Muscle of leg (tissue), 3 donors: ENCODE measurements at regions not wholly inside any gene's neighbourhood (a gene's known extent, or its start where the extent isn't known, plus 50 kb on each side); places are given as distances from the start of the nearest gene placed in this dataset.

Experiments used
- DNase-seq: peaks from one replicate; pipeline ENCODE4 v3.0.0; 2013
- H3K27ac ChIP-seq: one replicate; pipeline ENCODE4 v1.5.1; 2013; ENCODE audit warnings: mild to moderate bottlenecking, low read length, control low read depth
- H3K27me3 ChIP-seq: one replicate; pipeline ENCODE4 v1.6.1; 2013; ENCODE audit warnings: low read length; ENCODE audit not compliant: control insufficient read depth, insufficient read depth
- H3K36me3 ChIP-seq: one replicate; pipeline ENCODE4 v1.6.1; 2013; ENCODE audit warnings: low read length; ENCODE audit not compliant: control insufficient read depth, insufficient read depth
- H3K4me1 ChIP-seq: one replicate; pipeline ENCODE4 v1.6.1; 2013; ENCODE audit warnings: low read length; ENCODE audit not compliant: control insufficient read depth, insufficient read depth
- H3K4me3 ChIP-seq: one replicate; pipeline ENCODE4 v1.5.1; 2013; ENCODE audit warnings: low read length, control low read depth
- H3K9me3 ChIP-seq: replicated peaks from 2 replicates; pipeline ENCODE4 v1.6.1; 2013; ENCODE audit warnings: low read depth, low read length; ENCODE audit not compliant: control insufficient read depth
- WGBS: methylation state at CpG from one replicate; pipeline ENCODE4 v1.1.5; 2013; ENCODE audit warnings: missing lambda C conversion rate; ENCODE audit not compliant: insufficient coverage; 5-methylcytosine and 5-hydroxymethylcytosine counted together

- Histone ChIP-seq H3K9me3 (no peaks in the 10 kb centered on the region), H3K27ac (no peak overlapping the region), H3K27me3 (peaks cover 3% of the 10 kb centered on the region), H3K4me1 (no peaks in the 10 kb centered on the region), H3K4me3 (no peak overlapping the region), H3K36me3 (no peaks in the 10 kb centered on the region)
- no peak for DNase-seq
- WGBS, result no CpG with 5 or more reads among the region's 4 CpGs
Measured at GRCh38 chr9:18233311-18233710, 240.6 kb upstream of the ADAMTSL1 start.

DNA sequence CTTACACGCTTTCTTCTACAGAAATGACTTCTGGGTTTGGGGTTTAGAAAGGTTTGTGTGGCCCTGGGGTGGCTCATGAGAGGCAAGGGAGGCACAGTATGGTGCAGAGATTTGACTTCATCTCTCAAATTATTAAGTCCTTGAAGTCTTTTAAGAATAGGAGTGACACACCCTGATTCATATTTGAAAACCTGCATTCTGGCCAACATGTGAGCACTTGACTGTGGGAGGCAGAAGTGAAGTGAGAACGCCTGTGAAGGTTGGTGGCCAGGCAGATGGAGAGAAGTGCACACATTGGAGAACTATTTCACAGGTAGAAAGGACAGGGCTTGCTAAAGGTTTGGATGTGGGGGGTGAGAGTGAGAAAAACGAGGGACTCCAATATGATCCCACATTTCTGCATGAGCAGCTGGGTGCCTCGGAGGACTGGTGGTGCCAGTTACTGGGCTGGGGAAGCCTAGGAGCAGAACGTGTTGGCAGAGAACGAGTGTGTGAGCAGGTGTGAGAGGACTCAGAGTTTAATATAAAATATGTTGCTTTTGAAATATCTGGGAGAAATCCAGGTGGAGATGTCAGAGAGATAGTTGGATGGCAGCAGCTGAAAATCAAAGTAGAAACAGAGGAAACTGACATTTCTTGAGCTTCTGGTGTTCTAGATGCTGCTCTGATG is 240.0 kb upstream of the ADAMTSL1 start:
- DNase-seq, result no peak
- Histone ChIP-seq H3K9me3 (no peaks in the 10 kb centered on the region), H3K4me3 (no peak overlapping the region), H3K27ac (no peak overlapping the region), H3K36me3 (no peaks in the 10 kb centered on the region), H3K4me1 (no peaks in the 10 kb centered on the region), H3K27me3 (peaks cover 3% of the 10 kb centered on the region)
- 84% methylated on average over 5 of the region's 6 CpGs for WGBS

GRCh38 chr9:18235181-18235908 is 238.6 kb upstream of the ADAMTSL1 start:
- no peaks in the 10 kb centered on the region for H3K4me1 ChIP-seq
- no peak overlapping the region for H3K4me3 ChIP-seq
- no peaks in the 10 kb centered on the region for H3K9me3 ChIP-seq
- no peak for DNase-seq
- no peaks in the 10 kb centered on the region for H3K36me3 ChIP-seq
- no peak overlapping the region for H3K27ac ChIP-seq
- H3K27me3 ChIP-seq, result peaks cover 3% of the 10 kb centered on the region
- WGBS, result 96% methylated on average over 3 of the region's 6 CpGs

GRCh38 chr9:18236336-18236735 is 237.6 kb upstream of the ADAMTSL1 start:
- WGBS, result no CpG with 5 or more reads among the region's 3 CpGs
- Histone ChIP-seq H3K9me3 (no peaks in the 10 kb centered on the region), H3K27ac (no peak overlapping the region), H3K4me1 (no peaks in the 10 kb centered on the region), H3K36me3 (no peaks in the 10 kb centered on the region), H3K27me3 (peaks cover 3% of the 10 kb centered on the region), H3K4me3 (no peak overlapping the region)
- no peak for DNase-seq

GRCh38 chr9:18237776-18238175 is 236.2 kb upstream of the ADAMTSL1 start:
- Histone ChIP-seq H3K27me3 (peaks cover 3% of the 10 kb centered on the region), H3K4me1 (no peaks in the 10 kb centered on the region), H3K9me3 (no peaks in the 10 kb centered on the region), H3K4me3 (no peak overlapping the region), H3K36me3 (no peaks in the 10 kb centered on the region), H3K27ac (no peak overlapping the region)
- WGBS, result no CpG with 5 or more reads among the region's 3 CpGs
- no peak for DNase-seq

DNA sequence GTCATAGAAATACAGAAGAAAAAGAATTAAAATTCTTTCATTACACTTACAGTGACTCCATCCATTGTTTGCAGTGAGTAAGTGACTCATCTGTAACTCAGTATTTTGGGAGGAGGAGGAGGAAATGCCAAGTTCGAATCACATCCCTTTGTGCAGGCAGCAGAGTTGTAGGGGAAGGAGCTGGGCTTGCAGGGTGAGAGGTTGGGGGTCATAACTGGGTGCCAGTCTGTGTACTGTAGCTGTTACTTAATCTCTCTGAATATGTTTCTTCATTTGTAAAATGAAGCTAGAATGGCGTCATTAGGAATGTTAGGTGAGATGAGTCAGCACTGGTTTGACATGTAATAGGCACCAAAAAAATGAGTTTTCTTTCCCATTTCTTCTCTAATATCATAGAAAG is 235.7 kb upstream of the ADAMTSL1 start:
- Histone ChIP-seq H3K9me3 (peaks cover 3% of the 10 kb centered on the region), H3K27me3 (peaks cover 3% of the 10 kb centered on the region), H3K27ac (no peak overlapping the region), H3K36me3 (no peaks in the 10 kb centered on the region), H3K4me3 (no peak overlapping the region), H3K4me1 (no peaks in the 10 kb centered on the region)
- no peak for DNase-seq
- WGBS, result 86% methylated on average over 1 of the region's 2 CpGs

GRCh38 chr9:18238752-18239447 is 235.1 kb upstream of the ADAMTSL1 start:
- Histone ChIP-seq H3K9me3 (peaks cover 5% of the 10 kb centered on the region), H3K4me3 (no peak overlapping the region), H3K4me1 (no peaks in the 10 kb centered on the region), H3K36me3 (no peaks in the 10 kb centered on the region), H3K27ac (no peak overlapping the region), H3K27me3 (no peaks in the 10 kb centered on the region)
- DNase-seq, result no peak
- no CpG with 5 or more reads among the region's 1 CpG for WGBS

GRCh38 chr9:18240213-18240612 is 233.7 kb upstream of the ADAMTSL1 start:
- H3K36me3 ChIP-seq, result no peaks in the 10 kb centered on the region
- WGBS, result no CpG with 5 or more reads among the region's 2 CpGs
- DNase-seq, result no peak

GRCh38 chr9:18245911-18246310 is 228.0 kb upstream of the ADAMTSL1 start:
- no peaks in the 10 kb centered on the region for H3K4me1 ChIP-seq
- no peaks in the 10 kb centered on the region for H3K27me3 ChIP-seq
- no peak overlapping the region for H3K27ac ChIP-seq
- peaks cover 5% of the 10 kb centered on the region for H3K9me3 ChIP-seq
- peak; percentile 39 for DNase-seq
- H3K4me3 ChIP-seq, result no peak overlapping the region
- WGBS, result no CpG with 5 or more reads among the region's 4 CpGs
- H3K36me3 ChIP-seq, result no peaks in the 10 kb centered on the region

More at GRCh38 chr9:18240213-18240612, 233.7 kb upstream of the ADAMTSL1 start:
- peaks cover 5% of the 10 kb centered on the region for H3K9me3 ChIP-seq
- no peaks in the 10 kb centered on the region for H3K4me1 ChIP-seq
- no peak overlapping the region for H3K4me3 ChIP-seq
- no peak overlapping the region for H3K27ac ChIP-seq
- H3K27me3 ChIP-seq, result no peaks in the 10 kb centered on the region

DNA sequence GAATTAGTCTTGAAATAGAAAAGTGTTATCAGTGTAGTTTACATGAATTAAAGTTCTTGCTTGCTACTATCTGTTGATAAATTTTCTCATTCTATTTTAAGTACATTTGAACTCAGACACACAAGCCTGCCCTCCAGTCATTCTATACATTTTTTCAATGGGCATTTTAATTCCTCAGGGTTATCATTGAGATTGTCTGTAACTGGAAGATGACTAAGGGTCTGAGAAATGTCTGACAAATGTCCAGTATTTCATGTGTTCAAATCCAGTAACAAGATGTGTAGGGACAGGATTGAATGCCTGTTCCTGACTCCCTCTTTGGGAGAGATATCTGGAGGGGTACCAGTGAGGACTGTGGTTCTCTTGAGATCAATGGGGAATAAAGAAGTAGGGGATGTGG is 223.9 kb upstream of the ADAMTSL1 start:
- no peak for DNase-seq
- H3K27me3 ChIP-seq, result no peaks in the 10 kb centered on the region
- H3K36me3 ChIP-seq, result no peaks in the 10 kb centered on the region
- H3K4me3 ChIP-seq, result no peak overlapping the region
- no peaks in the 10 kb centered on the region for H3K4me1 ChIP-seq
- H3K9me3 ChIP-seq, result no peaks in the 10 kb centered on the region
- no peak overlapping the region for H3K27ac ChIP-seq
